Ascending aorta (tissue), 2 donors: ENCODE measurements at regions not wholly inside any gene's neighbourhood (a gene's known extent, or its start where the extent isn't known, plus 50 kb on each side); places are given as distances from the start of the nearest gene placed in this dataset.

Experiments used
- DNase-seq, 2 donors: peaks; one replicate each; pipeline ENCODE4 v3.0.0-alpha.2; 2019; ENCODE audit warnings: low spot score in 2 of 2
- H3K27ac ChIP-seq, 2 donors: fragments of 200-600 bp; sonication (generic); one replicate each; pipeline ENCODE4 v1.5.1; 2016 to 2017; ENCODE audit warnings: mild to moderate bottlenecking in 1 of 2
- H3K27me3 ChIP-seq: fragments of 200-600 bp; sonication (generic); one replicate; pipeline ENCODE4 v1.5.1; 2017
- H3K36me3 ChIP-seq, 2 donors: fragments of 200-600 bp; sonication (generic); one replicate each; pipeline ENCODE4 v1.5.1; 2016
- H3K4me1 ChIP-seq, 2 donors: fragments of 200-600 bp; sonication (generic); one replicate each; pipeline ENCODE4 v1.5.1; 2016 to 2017; ENCODE audit warnings: mild to moderate bottlenecking in 1 of 2
- H3K4me3 ChIP-seq, 2 donors: fragments of 200-600 bp; sonication (generic); one replicate each; pipeline ENCODE4 v1.5.1; 2016 to 2017; ENCODE audit warnings: mild to moderate bottlenecking in 1 of 2
- H3K9me3 ChIP-seq, 2 donors: fragments of 200-600 bp; sonication (generic); one replicate each; pipeline ENCODE4 v1.5.1; 2016
- CTCF ChIP-seq, 3 experiments: fragments of 200-600 bp in 2 of 3; fragments of 450-650 bp in 1 of 3; sonication (generic) in 2 of 3; IDR thresholded peaks; one replicate each; pipeline ENCODE4 v1.5.1; 2016 to 2019; ENCODE audit warnings: antibody characterized with exemption in 3 of 3, mild to moderate bottlenecking in 1 of 3, moderate library complexity in 1 of 3
- intact Hi-C: fragments of 100-400 bp; cut with DNase I; formaldehyde crosslinking; loops from one replicate; pipeline ENCODE4 v1.15.1; 2023

- no peak for DNase-seq
- no peaks in the 10 kb centered on the region for H3K9me3 ChIP-seq
- H3K36me3 ChIP-seq, result no peaks in the 10 kb centered on the region
- H3K4me1 ChIP-seq, result no peaks in the 10 kb centered on the region
- intact Hi-C loops, result no loop called here
- no peak overlapping the region for H3K4me3 ChIP-seq
- H3K27ac ChIP-seq, result no peak overlapping the region
- no peak for TF ChIP-seq CTCF (IDR thresholded peaks at IDR 0.05)
- H3K27me3 ChIP-seq, result no peaks in the 10 kb centered on the region
These were observed 959.1 kb upstream of the WWC1 start for GRCh38 chr5:167332309-167332708.

GRCh38 chr5:167336161-167336560 lies 955.3 kb upstream of the WWC1 start:
- Histone ChIP-seq H3K27me3 (no peaks in the 10 kb centered on the region), H3K36me3 (no peaks in the 10 kb centered on the region), H3K27ac (no peak overlapping the region), H3K4me3 (no peak overlapping the region), H3K9me3 (no peaks in the 10 kb centered on the region), H3K4me1 (no peaks in the 10 kb centered on the region)
- no peak for DNase-seq
- no peak for TF ChIP-seq CTCF (IDR thresholded peaks at IDR 0.05)
- intact Hi-C loops, result no loop called here

GRCh38 chr5:167339205-167339604 lies 952.2 kb upstream of the WWC1 start:
- TF ChIP-seq CTCF (IDR thresholded peaks at IDR 0.05), result no peak
- H3K9me3 ChIP-seq, result no peaks in the 10 kb centered on the region
- DNase-seq, result no peak
- no peak overlapping the region for H3K4me3 ChIP-seq
- intact Hi-C loops, result no loop called here
- no peak overlapping the region for H3K27ac ChIP-seq
- H3K36me3 ChIP-seq, result no peaks in the 10 kb centered on the region
- no peaks in the 10 kb centered on the region for H3K4me1 ChIP-seq
- no peaks in the 10 kb centered on the region for H3K27me3 ChIP-seq

- H3K27ac ChIP-seq, result no peak overlapping the region
- TF ChIP-seq CTCF (IDR thresholded peaks at IDR 0.05), result no peak
- intact Hi-C loops, result no loop called here
These were observed 945.0 kb upstream of the WWC1 start for GRCh38 chr5:167346461-167346860.

GRCh38 chr5:167348251-167348926 lies 943.1 kb upstream of the WWC1 start:
- no peaks in the 10 kb centered on the region for H3K4me1 ChIP-seq
- DNase-seq, result no peak
- no peak for TF ChIP-seq CTCF (IDR thresholded peaks at IDR 0.05)
- no peak overlapping the region for H3K27ac ChIP-seq
- intact Hi-C loops, result no loop called here
- H3K36me3 ChIP-seq, result no peaks in the 10 kb centered on the region
- H3K27me3 ChIP-seq, result no peaks in the 10 kb centered on the region
- no peaks in the 10 kb centered on the region for H3K9me3 ChIP-seq
- no peak overlapping the region for H3K4me3 ChIP-seq

More at GRCh38 chr5:167346461-167346860, 945.0 kb upstream of the WWC1 start:
- H3K4me1 ChIP-seq, result no peaks in the 10 kb centered on the region
- no peaks in the 10 kb centered on the region for H3K9me3 ChIP-seq
- no peak overlapping the region for H3K4me3 ChIP-seq
- no peak for DNase-seq
- H3K36me3 ChIP-seq, result no peaks in the 10 kb centered on the region
- no peaks in the 10 kb centered on the region for H3K27me3 ChIP-seq

- no peak overlapping the region for H3K27ac ChIP-seq
- no peak overlapping the region for H3K4me3 ChIP-seq
- intact Hi-C loops, result no loop called here
- TF ChIP-seq CTCF (IDR thresholded peaks at IDR 0.05), result no peak
- no peaks in the 10 kb centered on the region for H3K27me3 ChIP-seq
- no peaks in the 10 kb centered on the region for H3K4me1 ChIP-seq
- DNase-seq, result no peak
- no peaks in the 10 kb centered on the region for H3K36me3 ChIP-seq
- no peaks in the 10 kb centered on the region for H3K9me3 ChIP-seq
These were observed 942.5 kb upstream of the WWC1 start for GRCh38 chr5:167348980-167349379.
